NT2/D1 (cell line): ENCODE measurements at regions not wholly inside any gene's neighbourhood (a gene's known extent, or its start where the extent isn't known, plus 50 kb on each side); places are given as distances from the start of the nearest gene placed in this dataset.

Source experiments
- SUZ12 ChIP-seq: IDR thresholded peaks from 2 replicates; pipeline ENCODE4 v1.6.1; 2011; ENCODE audit not compliant: insufficient read length, insufficient read depth; ENCODE audit errors: extremely low read depth
- ZNF274 ChIP-seq: IDR thresholded peaks from 2 replicates; pipeline ENCODE4 v1.6.1; 2011; ENCODE audit warnings: mild to moderate bottlenecking, low read depth, low read length

- no peak for TF ChIP-seq ZNF274
- TF ChIP-seq SUZ12, result no peak
Measured at GRCh38 chr14:31988244-31988643, 88.9 kb upstream of the ARHGAP5 start.
